CD4-positive, CD25-positive, alpha-beta regulatory T cell (primary cell): ENCODE measurements at regions not wholly inside any gene's neighbourhood (a gene's known extent, or its start where the extent isn't known, plus 50 kb on each side); places are given as distances from the start of the nearest gene placed in this dataset.
A peak's percentile ranks its signal among the peaks of the same experiment; 100 is the strongest.

Experiments
- ATAC-seq, 2 donors: fragments of 150-1000 bp; cut with Tn5 transposase; one replicate each; pipeline ENCODE4 v1.10.0; 2021; ENCODE audit warnings: low read depth in 2 of 2, moderate number of reproducible peaks in 2 of 2, moderate library complexity in 1 of 2
- DNase-seq, 3 donors: peaks; one replicate each; pipeline versions ENCODE4 v3.0.0 to v3.0.0-alpha.2; 2012 to 2022; ENCODE audit warnings: mixed read lengths in 1 of 3
- H3K27ac ChIP-seq: one replicate; pipeline ENCODE4 v1.7.0; 2013; ENCODE audit warnings: mild to moderate bottlenecking, low read length; ENCODE audit not compliant: insufficient read depth, poor library complexity, severe bottlenecking
- H3K27me3 ChIP-seq: one replicate; pipeline ENCODE4 v1.7.0; 2013; ENCODE audit warnings: low read length; ENCODE audit not compliant: control insufficient read depth, insufficient read depth
- H3K36me3 ChIP-seq: one replicate; pipeline ENCODE4 v1.7.0; 2013; ENCODE audit warnings: mild to moderate bottlenecking, low read length, moderate library complexity; ENCODE audit not compliant: control insufficient read depth, insufficient read depth
- H3K4me1 ChIP-seq: 2 replicates; pipeline ENCODE4 v1.7.0; 2013; ENCODE audit warnings: mild to moderate bottlenecking, low read length; ENCODE audit not compliant: insufficient read depth, control insufficient read depth, poor library complexity, severe bottlenecking
- H3K4me3 ChIP-seq: one replicate; pipeline ENCODE4 v1.7.0; 2013; ENCODE audit warnings: low read depth, mild to moderate bottlenecking, low read length, moderate library complexity
- H3K9me3 ChIP-seq, 2 experiments: 1 replicate in 1 of 2; 2 replicates in 1 of 2; pipeline ENCODE4 v1.7.0; 2013; ENCODE audit warnings: low read length in 2 of 2, mild to moderate bottlenecking in 1 of 2, moderate library complexity in 1 of 2; ENCODE audit not compliant: control insufficient read depth in 2 of 2
- H3K27ac Mint-ChIP-seq, 3 donors: one replicate each; pipeline ENCODE4 v1.8.0; 2020 to 2022; ENCODE audit warnings: mild to moderate bottlenecking in 3 of 3, mixed read lengths in 3 of 3, moderate library complexity in 2 of 3
- H3K27me3 Mint-ChIP-seq: one replicate; pipeline ENCODE4 v1.8.0; 2022; ENCODE audit warnings: mild to moderate bottlenecking, mixed read lengths
- H3K36me3 Mint-ChIP-seq: one replicate; pipeline ENCODE4 v1.8.0; 2020; ENCODE audit warnings: mixed read lengths
- H3K4me1 Mint-ChIP-seq, 4 donors: one replicate each; pipeline ENCODE4 v1.8.0; 2020 to 2022; ENCODE audit warnings: mixed read lengths in 4 of 4, mild to moderate bottlenecking in 1 of 4
- H3K4me3 Mint-ChIP-seq, 4 donors: one replicate each; pipeline ENCODE4 v1.8.0; 2020 to 2022; ENCODE audit warnings: mild to moderate bottlenecking in 4 of 4, mixed read lengths in 4 of 4, moderate library complexity in 3 of 4
- H3K9me3 Mint-ChIP-seq, 7 donors: one replicate each; pipeline ENCODE4 v1.8.0; 2020 to 2022; ENCODE audit warnings: mixed read lengths in 7 of 7, mild to moderate bottlenecking in 3 of 7, moderate library complexity in 2 of 7

DNA sequence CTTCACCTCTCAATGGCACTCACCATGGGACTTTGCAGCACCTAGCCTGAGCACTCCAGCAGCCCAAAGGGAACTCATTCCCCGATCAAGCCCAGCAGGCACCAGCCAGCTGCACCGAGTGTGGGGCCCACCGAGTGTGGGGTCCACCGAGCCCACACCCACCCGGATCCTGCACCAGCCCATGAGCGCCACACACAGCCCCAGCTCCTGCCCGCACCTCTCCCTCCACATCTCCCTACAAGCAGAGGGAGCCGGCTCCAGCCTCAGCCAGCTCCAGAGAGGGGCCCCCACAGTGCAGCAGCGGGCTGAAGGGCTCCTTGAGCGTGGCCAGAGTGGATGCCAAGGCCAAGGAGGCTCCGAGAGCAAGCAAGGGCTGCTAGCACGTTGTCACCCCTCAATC is 1182.4 kb downstream of the HACE1 start:
- ATAC-seq, result no peak
- peaks cover 0 to 7% (median 2%) of the 10 kb centered on the region in 7 donors for H3K9me3 Mint-ChIP-seq
- no peaks in the 10 kb centered on the region for H3K36me3 Mint-ChIP-seq

GRCh38 chr6:103675807-103676406 is 1183.8 kb downstream of the HACE1 start:
- H3K9me3 Mint-ChIP-seq, result peaks cover 0 to 7% (median 2%) of the 10 kb centered on the region in 7 donors
- Histone ChIP-seq H3K36me3 (no peaks in the 10 kb centered on the region), H3K27me3 (no peaks in the 10 kb centered on the region), H3K4me3 (no peak overlapping the region), H3K27ac (no peak overlapping the region), H3K9me3 (no peaks in the 10 kb centered on the region), H3K4me1 (no peaks in the 10 kb centered on the region)
- ATAC-seq (no peak), DNase-seq (no peak)
- no peaks in the 10 kb centered on the region for H3K36me3 Mint-ChIP-seq
- no peaks in the 10 kb centered on the region for H3K27me3 Mint-ChIP-seq
- H3K4me3 Mint-ChIP-seq, result peak overlapping the region in 1 of 4 donors; percentile 0
- H3K4me1 Mint-ChIP-seq, result no peaks in the 10 kb centered on the region
- no peak overlapping the region for H3K27ac Mint-ChIP-seq

More for the DNA sequence above, 1182.4 kb downstream of the HACE1 start:
- Histone ChIP-seq H3K27me3 (no peaks in the 10 kb centered on the region), H3K4me1 (no peaks in the 10 kb centered on the region), H3K9me3 (no peaks in the 10 kb centered on the region), H3K4me3 (no peak overlapping the region), H3K36me3 (no peaks in the 10 kb centered on the region), H3K27ac (no peak overlapping the region)
- no peak for DNase-seq
- Mint-ChIP-seq H3K27me3 (no peaks in the 10 kb centered on the region), H3K4me1 (no peaks in the 10 kb centered on the region), H3K4me3 (no peak overlapping the region), H3K27ac (no peak overlapping the region)

- H3K36me3 Mint-ChIP-seq, result no peaks in the 10 kb centered on the region
- no peak overlapping the region for H3K4me3 Mint-ChIP-seq
- no peaks in the 10 kb centered on the region for H3K27me3 Mint-ChIP-seq
- peaks cover 0 to 7% (median 2%) of the 10 kb centered on the region in 7 donors for H3K9me3 Mint-ChIP-seq
- no peak overlapping the region for H3K27ac Mint-ChIP-seq
- ATAC-seq, result no peak
- DNase-seq, result no peak
- Histone ChIP-seq H3K4me1 (no peaks in the 10 kb centered on the region), H3K9me3 (no peaks in the 10 kb centered on the region), H3K27me3 (no peaks in the 10 kb centered on the region), H3K36me3 (no peaks in the 10 kb centered on the region), H3K4me3 (no peak overlapping the region), H3K27ac (no peak overlapping the region)
- no peaks in the 10 kb centered on the region for H3K4me1 Mint-ChIP-seq
Measured at GRCh38 chr6:103674790-103675189, 1184.9 kb downstream of the HACE1 start.

- Histone ChIP-seq H3K36me3 (no peaks in the 10 kb centered on the region), H3K4me1 (no peaks in the 10 kb centered on the region), H3K4me3 (no peak overlapping the region), H3K27me3 (no peaks in the 10 kb centered on the region), H3K27ac (no peak overlapping the region), H3K9me3 (no peaks in the 10 kb centered on the region)
- Mint-ChIP-seq H3K36me3 (no peaks in the 10 kb centered on the region), H3K27me3 (no peaks in the 10 kb centered on the region), H3K9me3 (peaks cover 0 to 4% (median 2%) of the 10 kb centered on the region in 7 donors), H3K4me1 (no peaks in the 10 kb centered on the region), H3K27ac (no peak overlapping the region), H3K4me3 (no peak overlapping the region)
- ATAC-seq (no peak), DNase-seq (no peak)
Measured at GRCh38 chr6:103672169-103672568, 1187.5 kb downstream of the HACE1 start.

GRCh38 chr6:103629613-103630012 is 1230.1 kb downstream of the HACE1 start:
- no peaks in the 10 kb centered on the region for H3K27me3 Mint-ChIP-seq
- H3K27me3 ChIP-seq, result no peaks in the 10 kb centered on the region
- H3K36me3 Mint-ChIP-seq, result no peaks in the 10 kb centered on the region
- no peaks in the 10 kb centered on the region for H3K4me1 Mint-ChIP-seq
- no peak overlapping the region for H3K27ac ChIP-seq
- no peak overlapping the region for H3K4me3 Mint-ChIP-seq
- no peak overlapping the region for H3K27ac Mint-ChIP-seq
- no peaks in the 10 kb centered on the region for H3K4me1 ChIP-seq
- no peaks in the 10 kb centered on the region for H3K9me3 ChIP-seq
- H3K4me3 ChIP-seq, result no peak overlapping the region
- H3K9me3 Mint-ChIP-seq, result peaks cover 0 to 12% (median 2%) of the 10 kb centered on the region in 7 donors
- no peak for DNase-seq
- no peak for ATAC-seq
- no peaks in the 10 kb centered on the region for H3K36me3 ChIP-seq

DNA sequence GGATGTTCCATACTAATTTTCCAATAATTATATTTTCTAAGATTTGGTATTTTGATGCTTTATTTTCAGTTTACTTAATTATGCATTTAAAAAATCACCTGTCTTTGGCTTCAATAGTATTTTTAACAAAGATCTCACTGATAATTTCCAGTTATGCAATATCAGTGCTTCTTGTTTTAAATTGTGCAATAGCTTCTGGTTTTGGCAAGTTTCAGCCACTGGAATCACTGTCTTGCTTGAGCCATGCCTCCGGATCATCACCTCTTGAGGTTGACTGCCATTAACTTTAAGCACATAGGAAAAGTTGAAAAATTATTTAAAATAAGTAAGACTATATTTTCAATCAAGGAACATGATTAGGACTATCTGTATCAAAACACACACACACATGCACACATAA is 1242.1 kb downstream of the HACE1 start:
- no peak overlapping the region for H3K27ac Mint-ChIP-seq
- H3K9me3 Mint-ChIP-seq, result peaks cover 0 to 25% (median 13%) of the 10 kb centered on the region in 7 donors
- Histone ChIP-seq H3K4me1 (no peaks in the 10 kb centered on the region), H3K27me3 (no peaks in the 10 kb centered on the region), H3K9me3 (peaks cover 0 to 5% of the 10 kb centered on the region in 2 experiments), H3K4me3 (no peak overlapping the region), H3K27ac (no peak overlapping the region), H3K36me3 (no peaks in the 10 kb centered on the region)
- ATAC-seq (no peak), DNase-seq (no peak)
- H3K4me3 Mint-ChIP-seq, result no peak overlapping the region
- H3K36me3 Mint-ChIP-seq, result no peaks in the 10 kb centered on the region
- no peaks in the 10 kb centered on the region for H3K4me1 Mint-ChIP-seq
- H3K27me3 Mint-ChIP-seq, result no peaks in the 10 kb centered on the region

DNA sequence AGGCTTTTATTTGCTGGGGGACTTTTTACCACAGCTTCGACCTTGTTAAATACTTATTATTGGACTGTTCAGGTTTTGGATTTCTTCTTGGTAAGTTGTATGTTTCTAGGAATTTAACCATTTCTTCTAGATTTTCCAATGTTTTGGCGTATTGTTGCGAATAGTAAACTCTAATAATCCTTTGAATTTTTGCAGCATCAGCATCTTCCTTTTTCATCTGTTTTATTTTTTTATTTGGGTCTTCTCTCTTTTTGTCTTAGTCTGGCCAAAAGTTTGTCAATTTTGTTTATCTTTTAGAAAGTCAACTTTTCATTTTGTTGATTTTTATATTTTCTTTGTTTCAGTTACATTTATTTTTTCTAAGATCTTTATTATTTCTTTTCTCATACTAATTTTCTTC is 1272.0 kb downstream of the HACE1 start:
- Histone ChIP-seq H3K36me3 (no peaks in the 10 kb centered on the region), H3K4me3 (no peak overlapping the region), H3K27ac (no peak overlapping the region), H3K4me1 (no peaks in the 10 kb centered on the region), H3K27me3 (no peaks in the 10 kb centered on the region), H3K9me3 (peaks cover 0 to 4% of the 10 kb centered on the region in 2 experiments)
- no peak for ATAC-seq
- Mint-ChIP-seq H3K27ac (no peak overlapping the region), H3K9me3 (peaks cover 6 to 20% (median 11%) of the 10 kb centered on the region in 7 donors), H3K4me1 (no peaks in the 10 kb centered on the region), H3K4me3 (no peak overlapping the region), H3K36me3 (no peaks in the 10 kb centered on the region), H3K27me3 (no peaks in the 10 kb centered on the region)
- no peak for DNase-seq

- Mint-ChIP-seq H3K36me3 (no peaks in the 10 kb centered on the region), H3K27ac (no peak overlapping the region), H3K4me1 (no peaks in the 10 kb centered on the region), H3K4me3 (no peak overlapping the region), H3K9me3 (peaks cover 0 to 17% (median 10%) of the 10 kb centered on the region in 7 donors), H3K27me3 (no peaks in the 10 kb centered on the region)
- Histone ChIP-seq H3K27me3 (no peaks in the 10 kb centered on the region), H3K27ac (no peak overlapping the region), H3K36me3 (no peaks in the 10 kb centered on the region), H3K9me3 (no peaks in the 10 kb centered on the region), H3K4me1 (no peaks in the 10 kb centered on the region), H3K4me3 (no peak overlapping the region)
- DNase-seq, result no peak
- ATAC-seq, result no peak
Measured at GRCh38 chr6:103578115-103578514, 1281.6 kb downstream of the HACE1 start.
